H9 (cell line): ENCODE measurements at regions not wholly inside any gene's neighbourhood (a gene's known extent, or its start where the extent isn't known, plus 50 kb on each side); places are given as distances from the start of the nearest gene placed in this dataset.
"Not testable (repeated sequence)": the region's sequence is repeated elsewhere in the genome, so short reads cannot be mapped to it uniquely, and the experiment has no call there.

Experiments used
- DNase-seq: peaks from one replicate; pipeline ENCODE4 v3.0.0-alpha.2; 2017
- H2AFZ ChIP-seq: one replicate; pipeline ENCODE4 v1.6.1; 2013; ENCODE audit warnings: mild to moderate bottlenecking, low read length, control low read depth, moderate library complexity
- H2AK5ac ChIP-seq: 2 replicates; pipeline ENCODE4 v1.6.1; 2013; ENCODE audit warnings: low read length, control low read depth, mixed read lengths; ENCODE audit not compliant: insufficient read length
- H2BK120ac ChIP-seq: one replicate; pipeline ENCODE4 v1.6.1; 2013; ENCODE audit warnings: low read depth, mild to moderate bottlenecking, low read length, control low read depth, inconsistent platforms; ENCODE audit not compliant: poor library complexity, severe bottlenecking
- H2BK12ac ChIP-seq: 2 replicates; pipeline ENCODE4 v1.6.1; 2013; ENCODE audit warnings: low read length, control low read depth, mixed read lengths, low read depth; ENCODE audit not compliant: insufficient read length
- H2BK15ac ChIP-seq: 2 replicates; pipeline ENCODE4 v1.6.1; 2013; ENCODE audit warnings: low read depth, low read length, control low read depth
- H2BK20ac ChIP-seq: one replicate; pipeline ENCODE4 v1.6.1; 2013; ENCODE audit warnings: low read depth, mild to moderate bottlenecking, low read length, control low read depth, inconsistent platforms; ENCODE audit not compliant: poor library complexity, severe bottlenecking
- H2BK5ac ChIP-seq: 2 replicates; pipeline ENCODE4 v1.6.1; 2013; ENCODE audit warnings: low read length, control low read depth, mixed read lengths; ENCODE audit not compliant: insufficient read length
- H3K14ac ChIP-seq: 2 replicates; pipeline ENCODE4 v1.6.1; 2013; ENCODE audit warnings: low read length, control low read depth; ENCODE audit not compliant: insufficient read depth
- H3K18ac ChIP-seq: 2 replicates; pipeline ENCODE4 v1.6.1; 2013; ENCODE audit warnings: low read depth, mild to moderate bottlenecking, mixed read lengths, low read length, control low read depth; ENCODE audit not compliant: insufficient read length
- H3K23ac ChIP-seq: 2 replicates; pipeline ENCODE4 v1.6.1; 2013; ENCODE audit warnings: low read length, control low read depth, mixed read lengths, low read depth; ENCODE audit not compliant: insufficient read length
- H3K23me2 ChIP-seq: 2 replicates; pipeline ENCODE4 v1.6.1; 2013; ENCODE audit warnings: low read depth, mild to moderate bottlenecking, mixed read lengths, low read length, control low read depth; ENCODE audit not compliant: insufficient read length, poor library complexity, severe bottlenecking
- H3K27ac ChIP-seq: 2 replicates; pipeline ENCODE4 v1.5.1; 2013; ENCODE audit warnings: low read length, control low read depth, mixed read lengths, low read depth; ENCODE audit not compliant: insufficient read length
- H3K27me3 ChIP-seq: 2 replicates; pipeline ENCODE4 v1.6.1; 2013; ENCODE audit warnings: low read length, control low read depth, inconsistent platforms; ENCODE audit not compliant: insufficient read depth
- H3K4ac ChIP-seq: 2 replicates; pipeline ENCODE4 v1.6.1; 2013; ENCODE audit warnings: low read depth, mild to moderate bottlenecking, control low read depth, inconsistent platforms, low read length, moderate library complexity
- H3K4me1 ChIP-seq: 2 replicates; pipeline ENCODE4 v1.6.1; 2013; ENCODE audit warnings: low read length, control low read depth, inconsistent platforms; ENCODE audit not compliant: insufficient read depth
- H3K4me2 ChIP-seq: 2 replicates; pipeline ENCODE4 v1.6.1; 2013; ENCODE audit warnings: low read length, control low read depth, mixed read lengths; ENCODE audit not compliant: insufficient read length, insufficient read depth
- H3K56ac ChIP-seq: 2 replicates; pipeline ENCODE4 v1.6.1; 2013; ENCODE audit warnings: low read depth, mild to moderate bottlenecking, mixed read lengths, low read length, control low read depth; ENCODE audit not compliant: insufficient read length
- H3K79me1 ChIP-seq: 2 replicates; pipeline ENCODE4 v1.6.1; 2013; ENCODE audit warnings: low read depth, mild to moderate bottlenecking, moderate library complexity, low read length, control low read depth, inconsistent platforms; ENCODE audit not compliant: insufficient read depth, poor library complexity, severe bottlenecking
- H3K79me2 ChIP-seq: 2 replicates; pipeline ENCODE4 v1.6.1; 2013; ENCODE audit warnings: low read length, control low read depth, inconsistent platforms; ENCODE audit not compliant: insufficient read depth
- H3K9ac ChIP-seq: 2 replicates; pipeline ENCODE4 v1.6.1; 2013; ENCODE audit warnings: low read length, control low read depth, mixed read lengths; ENCODE audit not compliant: insufficient read length; ENCODE audit errors: extremely low read depth
- H3K9me3 ChIP-seq: one replicate; pipeline ENCODE4 v1.6.1; 2013; ENCODE audit warnings: low read depth, low read length, inconsistent platforms; ENCODE audit not compliant: control insufficient read depth
- H3T11ph ChIP-seq: one replicate; pipeline ENCODE4 v1.6.1; 2013; ENCODE audit warnings: mild to moderate bottlenecking, low read length, control low read depth, inconsistent platforms
- H4K20me1 ChIP-seq: one replicate; pipeline ENCODE4 v1.6.1; 2013; ENCODE audit not compliant: control insufficient read depth, insufficient read length, insufficient read depth
- H4K5ac ChIP-seq: 2 replicates; pipeline ENCODE4 v1.6.1; 2013; ENCODE audit warnings: low read depth, mild to moderate bottlenecking, mixed read lengths, low read length, control low read depth; ENCODE audit not compliant: insufficient read length
- H4K8ac ChIP-seq: replicated peaks from 2 replicates; pipeline ENCODE4 v1.6.1; 2013; ENCODE audit warnings: low read length, control low read depth, mixed read lengths, low read depth; ENCODE audit not compliant: insufficient read length
- H4K91ac ChIP-seq: 2 replicates; pipeline ENCODE4 v1.6.1; 2013; ENCODE audit warnings: low read depth, mild to moderate bottlenecking, moderate library complexity, mixed read lengths, low read length, control low read depth; ENCODE audit not compliant: insufficient read length
- H3K27ac Mint-ChIP-seq, 3 experiments: 2 replicates in 2 of 3; 3 replicates in 1 of 3; pipeline ENCODE4 v1.8.0; 2020 to 2021; ENCODE audit warnings: mixed read lengths in 3 of 3, mild to moderate bottlenecking in 1 of 3, moderate library complexity in 1 of 3
- H3K27me3 Mint-ChIP-seq: 2 replicates; pipeline ENCODE4 v1.8.0; 2021; ENCODE audit warnings: low read depth, mild to moderate bottlenecking, moderate library complexity, mixed read lengths
- H3K36me3 Mint-ChIP-seq, 3 experiments: 2 replicates in 2 of 3; 3 replicates in 1 of 3; pipeline ENCODE4 v1.8.0; 2020 to 2021; ENCODE audit warnings: low read depth in 3 of 3, mixed read lengths in 3 of 3; ENCODE audit not compliant: insufficient read depth in 1 of 3
- H3K4me1 Mint-ChIP-seq, 2 experiments: 2 replicates each; pipeline ENCODE4 v1.8.0; 2020; ENCODE audit warnings: mixed read lengths in 2 of 2
- H3K4me3 Mint-ChIP-seq, 2 experiments: 2 replicates in 1 of 2; 3 replicates in 1 of 2; pipeline ENCODE4 v1.8.0; 2020 to 2021; ENCODE audit warnings: mild to moderate bottlenecking in 2 of 2, mixed read lengths in 2 of 2, moderate library complexity in 1 of 2
- H3K9me3 Mint-ChIP-seq, 2 experiments: 2 replicates in 1 of 2; 3 replicates in 1 of 2; pipeline ENCODE4 v1.8.0; 2020; ENCODE audit warnings: mild to moderate bottlenecking in 2 of 2, mixed read lengths in 2 of 2, moderate library complexity in 1 of 2
- WGBS: extraction: QIAGEN DNeasy Blood & Tissue Kit; methylation state at CpG from one replicate; pipeline ENCODE4 v1.1.7; 2013; ENCODE audit warnings: missing lambda C conversion rate, low lambda C conversion rate, mixed read lengths; ENCODE audit not compliant: insufficient read length; ENCODE audit errors: extremely low coverage; 5-methylcytosine and 5-hydroxymethylcytosine counted together
- TF ChIP-seq, protein P1 (sequence below): fragments of 200-600 bp; sonication (generic); conservative IDR thresholded peaks from 3 replicates; pipeline ENCODE4 v1.8.0; 2021; ENCODE audit warnings: antibody characterized with exemption, mild to moderate bottlenecking

- H2BK120ac ChIP-seq = no peak overlapping the region
- no peak overlapping the region for H3K27ac ChIP-seq
- H2BK20ac ChIP-seq = no peak overlapping the region
- no peak overlapping the region for H2BK12ac ChIP-seq
- H3T11ph ChIP-seq = no peak overlapping the region
- H3K4me2 ChIP-seq = no peak overlapping the region
- H3K9me3 ChIP-seq = peaks cover 16% of the 10 kb centered on the region
- no peak overlapping the region for H3K9ac ChIP-seq
- no peak overlapping the region for H2BK5ac ChIP-seq
- no peaks in the 10 kb centered on the region for H3K79me2 ChIP-seq
- no peaks in the 10 kb centered on the region for H3K23me2 ChIP-seq
- no peak overlapping the region for H4K8ac ChIP-seq
- DNase-seq = no peak
- no peak overlapping the region for H3K4me3 Mint-ChIP-seq
- peaks cover 11 to 20% (median 12%) of the 10 kb centered on the region in 3 experiments for H3K36me3 Mint-ChIP-seq
- H2BK15ac ChIP-seq = no peak overlapping the region
- H3K27me3 Mint-ChIP-seq = no peaks in the 10 kb centered on the region
- H3K4me1 ChIP-seq = no peaks in the 10 kb centered on the region
- H4K20me1 ChIP-seq = no peaks in the 10 kb centered on the region
- no peaks in the 10 kb centered on the region for H3K79me1 ChIP-seq
- H3K27me3 ChIP-seq = no peaks in the 10 kb centered on the region
- H3K14ac ChIP-seq = no peak overlapping the region
- TF ChIP-seq, protein P1, sequence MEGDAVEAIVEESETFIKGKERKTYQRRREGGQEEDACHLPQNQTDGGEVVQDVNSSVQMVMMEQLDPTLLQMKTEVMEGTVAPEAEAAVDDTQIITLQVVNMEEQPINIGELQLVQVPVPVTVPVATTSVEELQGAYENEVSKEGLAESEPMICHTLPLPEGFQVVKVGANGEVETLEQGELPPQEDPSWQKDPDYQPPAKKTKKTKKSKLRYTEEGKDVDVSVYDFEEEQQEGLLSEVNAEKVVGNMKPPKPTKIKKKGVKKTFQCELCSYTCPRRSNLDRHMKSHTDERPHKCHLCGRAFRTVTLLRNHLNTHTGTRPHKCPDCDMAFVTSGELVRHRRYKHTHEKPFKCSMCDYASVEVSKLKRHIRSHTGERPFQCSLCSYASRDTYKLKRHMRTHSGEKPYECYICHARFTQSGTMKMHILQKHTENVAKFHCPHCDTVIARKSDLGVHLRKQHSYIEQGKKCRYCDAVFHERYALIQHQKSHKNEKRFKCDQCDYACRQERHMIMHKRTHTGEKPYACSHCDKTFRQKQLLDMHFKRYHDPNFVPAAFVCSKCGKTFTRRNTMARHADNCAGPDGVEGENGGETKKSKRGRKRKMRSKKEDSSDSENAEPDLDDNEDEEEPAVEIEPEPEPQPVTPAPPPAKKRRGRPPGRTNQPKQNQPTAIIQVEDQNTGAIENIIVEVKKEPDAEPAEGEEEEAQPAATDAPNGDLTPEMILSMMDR = no peak
- no peak overlapping the region for H3K18ac ChIP-seq
- no peak overlapping the region for H3K23ac ChIP-seq
- no peak overlapping the region for H3K56ac ChIP-seq
- no peak overlapping the region for H3K27ac Mint-ChIP-seq
- H2AFZ ChIP-seq = no peak overlapping the region
- no peak overlapping the region for H3K4ac ChIP-seq
- no peaks in the 10 kb centered on the region; a peak in 1 of 4 replicates for H3K4me1 Mint-ChIP-seq
- no peak overlapping the region for H4K5ac ChIP-seq
- WGBS = no CpG with 5 or more reads among the region's 4 CpGs
- no peak overlapping the region for H4K91ac ChIP-seq
- no peak overlapping the region for H2AK5ac ChIP-seq
- peaks cover 19 to 25% of the 10 kb centered on the region in 2 experiments for H3K9me3 Mint-ChIP-seq
Measured at GRCh38 chr5:89053547-89053946, 170.6 kb upstream of the MEF2C start.

DNA sequence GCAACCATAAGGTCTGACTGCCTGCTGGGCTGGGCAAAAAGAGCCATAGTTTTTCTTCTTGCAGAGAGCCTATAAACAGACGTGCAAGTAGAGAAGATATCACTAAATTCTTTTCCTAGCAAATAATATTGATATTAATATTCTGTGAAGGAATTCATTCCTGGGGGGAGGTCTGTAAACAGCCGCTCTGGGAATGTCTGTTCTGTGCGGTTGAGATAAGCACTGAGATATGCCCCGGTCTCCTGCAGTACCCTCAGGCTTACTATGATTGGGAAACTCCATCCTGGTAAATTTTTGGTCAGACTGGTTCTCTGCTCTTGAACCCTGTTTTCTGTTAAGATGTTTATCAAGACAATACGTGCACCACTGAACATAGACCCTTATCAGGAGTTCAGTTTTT is 167.1 kb upstream of the MEF2C start:
- H3K9ac ChIP-seq, H2BK20ac ChIP-seq, H2AK5ac ChIP-seq, H4K20me1 ChIP-seq, H4K5ac ChIP-seq, H3K27me3 ChIP-seq, H3K23ac ChIP-seq, H2AFZ ChIP-seq, DNase-seq, H3K4me1 ChIP-seq, H2BK120ac ChIP-seq, H3K4me1 Mint-ChIP-seq, H2BK15ac ChIP-seq, H4K8ac ChIP-seq, H3K18ac ChIP-seq, H2BK12ac ChIP-seq, H3K27ac Mint-ChIP-seq, H3K79me1 ChIP-seq, H3K56ac ChIP-seq, H2BK5ac ChIP-seq, H3K4me3 Mint-ChIP-seq, H3K23me2 ChIP-seq, H3K79me2 ChIP-seq, H4K91ac ChIP-seq, H3K27ac ChIP-seq, H3K27me3 Mint-ChIP-seq, H3K4me2 ChIP-seq, H3K4ac ChIP-seq, H3T11ph ChIP-seq, H3K14ac ChIP-seq: not testable (repeated sequence)
- peaks cover 19 to 25% of the 10 kb centered on the region in 2 experiments for H3K9me3 Mint-ChIP-seq
- peaks cover 11 to 20% (median 12%) of the 10 kb centered on the region in 3 experiments for H3K36me3 Mint-ChIP-seq
- H3K9me3 ChIP-seq = peaks cover 16% of the 10 kb centered on the region
- WGBS = no CpG with 5 or more reads among the region's 5 CpGs
